Mucosa of descending colon (tissue), 3 donors: ENCODE measurements at regions not wholly inside any gene's neighbourhood (a gene's known extent, or its start where the extent isn't known, plus 50 kb on each side); places are given as distances from the start of the nearest gene placed in this dataset.

Experiments
- ATAC-seq: fragments of 200-7000 bp; cut with Tn5 transposase; one replicate; pipeline ENCODE4 v1.9.1; 2020; ENCODE audit warnings: mild to moderate bottlenecking, moderate library complexity
- DNase-seq, 3 donors: peaks; one replicate each; pipeline ENCODE4 v3.0.0-alpha.2; 2020
- H3K36me3 ChIP-seq: fragments of 200-600 bp; one replicate; pipeline ENCODE4 v1.8.0; 2021; ENCODE audit warnings: low read depth, mild to moderate bottlenecking
- H3K4me1 ChIP-seq: fragments of 200-600 bp; one replicate; pipeline ENCODE4 v1.8.0; 2021; ENCODE audit warnings: low read depth, mild to moderate bottlenecking
- H3K4me3 ChIP-seq: fragments of 200-600 bp; one replicate; pipeline ENCODE4 v1.8.0; 2021; ENCODE audit warnings: mild to moderate bottlenecking
- H3K9me3 ChIP-seq: fragments of 200-600 bp; one replicate; pipeline ENCODE4 v1.8.0; 2021; ENCODE audit warnings: mild to moderate bottlenecking
- intact Hi-C, 2 donors: fragments of 100-400 bp; cut with DNase I in 1 of 2; cut with micrococcal nuclease in 1 of 2; formaldehyde crosslinking; loops; one replicate each; pipeline versions ENCODE4 v1.11.0 to v1.11.1; 2022; cut with DNase I, micrococcal nuclease
- TF ChIP-seq, protein P1 (sequence below): fragments of 200-600 bp; IDR thresholded peaks from one replicate; pipeline ENCODE4 v1.8.0; 2022; ENCODE audit warnings: antibody characterized with exemption, mild to moderate bottlenecking
- donor health status: DM: no; HTN: no; CAD: no; lungs with moderate emphysema.
- donor health status: DM: no; HTN: no; CAD: no.
- donor health status: DM: no; HTN: yes; CAD: no.

GRCh38 chr17:14831491-14831890, 433.6 kb downstream of the PMP22 start:
- TF ChIP-seq, protein P1, sequence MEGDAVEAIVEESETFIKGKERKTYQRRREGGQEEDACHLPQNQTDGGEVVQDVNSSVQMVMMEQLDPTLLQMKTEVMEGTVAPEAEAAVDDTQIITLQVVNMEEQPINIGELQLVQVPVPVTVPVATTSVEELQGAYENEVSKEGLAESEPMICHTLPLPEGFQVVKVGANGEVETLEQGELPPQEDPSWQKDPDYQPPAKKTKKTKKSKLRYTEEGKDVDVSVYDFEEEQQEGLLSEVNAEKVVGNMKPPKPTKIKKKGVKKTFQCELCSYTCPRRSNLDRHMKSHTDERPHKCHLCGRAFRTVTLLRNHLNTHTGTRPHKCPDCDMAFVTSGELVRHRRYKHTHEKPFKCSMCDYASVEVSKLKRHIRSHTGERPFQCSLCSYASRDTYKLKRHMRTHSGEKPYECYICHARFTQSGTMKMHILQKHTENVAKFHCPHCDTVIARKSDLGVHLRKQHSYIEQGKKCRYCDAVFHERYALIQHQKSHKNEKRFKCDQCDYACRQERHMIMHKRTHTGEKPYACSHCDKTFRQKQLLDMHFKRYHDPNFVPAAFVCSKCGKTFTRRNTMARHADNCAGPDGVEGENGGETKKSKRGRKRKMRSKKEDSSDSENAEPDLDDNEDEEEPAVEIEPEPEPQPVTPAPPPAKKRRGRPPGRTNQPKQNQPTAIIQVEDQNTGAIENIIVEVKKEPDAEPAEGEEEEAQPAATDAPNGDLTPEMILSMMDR, result no peak
- H3K4me1 ChIP-seq, result no peaks in the 10 kb centered on the region
- no peak for DNase-seq
- intact Hi-C loops, result no loop called here
- H3K9me3 ChIP-seq, result peaks cover 12% of the 10 kb centered on the region
- no peak for ATAC-seq
- no peaks in the 10 kb centered on the region for H3K36me3 ChIP-seq
- H3K4me3 ChIP-seq, result no peak overlapping the region

GRCh38 chr17:14827396-14827919, 437.7 kb downstream of the PMP22 start:
- DNase-seq, result no peak
- no peak for ATAC-seq
- TF ChIP-seq, protein P1, result no peak
- no peaks in the 10 kb centered on the region for H3K4me1 ChIP-seq
- H3K36me3 ChIP-seq, result no peaks in the 10 kb centered on the region
- intact Hi-C loops, result no loop called here
- no peak overlapping the region for H3K4me3 ChIP-seq
- no peaks in the 10 kb centered on the region for H3K9me3 ChIP-seq

GRCh38 chr17:14826358-14826757, 438.8 kb downstream of the PMP22 start:
- no peaks in the 10 kb centered on the region for H3K36me3 ChIP-seq
- no peaks in the 10 kb centered on the region for H3K4me1 ChIP-seq
- H3K4me3 ChIP-seq, result no peak overlapping the region
- ATAC-seq, result no peak
- H3K9me3 ChIP-seq, result no peaks in the 10 kb centered on the region
- intact Hi-C loops, result no loop called here
- TF ChIP-seq, protein P1, result no peak
- no peak for DNase-seq

- ATAC-seq, result no peak
- intact Hi-C loops, result no loop called here
These were observed 446.7 kb downstream of the PMP22 start for GRCh38 chr17:14818469-14818868.

DNA sequence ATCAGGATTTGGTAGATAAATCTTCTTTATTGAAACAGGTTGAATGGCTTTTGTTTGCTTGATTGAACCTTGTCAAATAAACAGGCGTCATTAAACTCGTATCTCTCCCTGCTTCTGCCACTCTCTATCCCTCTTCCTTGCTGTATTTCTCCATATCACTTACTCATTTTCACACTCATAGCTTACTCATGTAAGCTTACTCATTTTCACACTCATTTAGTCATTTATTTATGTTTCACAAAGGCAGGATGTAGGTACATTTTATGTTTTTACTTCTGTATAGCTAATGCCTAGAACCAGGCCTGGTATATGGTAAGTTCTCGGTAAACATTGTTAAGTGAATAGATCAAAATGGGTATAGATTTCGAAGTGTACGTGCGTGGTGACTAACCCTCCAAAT, 450.0 kb downstream of the PMP22 start:
- no peaks in the 10 kb centered on the region for H3K36me3 ChIP-seq
- no peak for DNase-seq
- intact Hi-C loops, result no loop called here
- no peak for ATAC-seq
- H3K9me3 ChIP-seq, result no peaks in the 10 kb centered on the region
- TF ChIP-seq, protein P1, result no peak
- no peaks in the 10 kb centered on the region for H3K4me1 ChIP-seq
- no peak overlapping the region for H3K4me3 ChIP-seq

More at GRCh38 chr17:14818469-14818868, 446.7 kb downstream of the PMP22 start:
- Histone ChIP-seq H3K4me1 (no peaks in the 10 kb centered on the region), H3K9me3 (no peaks in the 10 kb centered on the region), H3K4me3 (no peak overlapping the region), H3K36me3 (no peaks in the 10 kb centered on the region)
- DNase-seq, result no peak
- TF ChIP-seq, protein P1, result no peak
